IPS-18a (cell line): ENCODE measurements at regions not wholly inside any gene's neighbourhood (a gene's known extent, or its start where the extent isn't known, plus 50 kb on each side); places are given as distances from the start of the nearest gene placed in this dataset.

Experiments used
- H3K27ac ChIP-seq: one replicate; pipeline ENCODE4 v1.5.1; 2013; ENCODE audit warnings: low read length
- H3K27me3 ChIP-seq: one replicate; pipeline ENCODE4 v1.6.1; 2013; ENCODE audit warnings: mild to moderate bottlenecking, low read length; ENCODE audit not compliant: control insufficient read depth, insufficient read depth
- H3K36me3 ChIP-seq: one replicate; pipeline ENCODE4 v1.6.1; 2013; ENCODE audit warnings: low read depth, low read length; ENCODE audit not compliant: control insufficient read depth
- H3K4me1 ChIP-seq: one replicate; pipeline ENCODE4 v1.6.1; 2013; ENCODE audit warnings: low read depth, low read length; ENCODE audit not compliant: control insufficient read depth
- H3K4me3 ChIP-seq: one replicate; pipeline ENCODE4 v1.5.1; 2013; ENCODE audit warnings: low read length
- H3K9ac ChIP-seq: one replicate; pipeline ENCODE4 v1.6.1; 2013; ENCODE audit warnings: mild to moderate bottlenecking, low read length, moderate library complexity
- H3K9me3 ChIP-seq: one replicate; pipeline ENCODE4 v1.6.1; 2013; ENCODE audit warnings: low read depth, low read length; ENCODE audit not compliant: control insufficient read depth

DNA sequence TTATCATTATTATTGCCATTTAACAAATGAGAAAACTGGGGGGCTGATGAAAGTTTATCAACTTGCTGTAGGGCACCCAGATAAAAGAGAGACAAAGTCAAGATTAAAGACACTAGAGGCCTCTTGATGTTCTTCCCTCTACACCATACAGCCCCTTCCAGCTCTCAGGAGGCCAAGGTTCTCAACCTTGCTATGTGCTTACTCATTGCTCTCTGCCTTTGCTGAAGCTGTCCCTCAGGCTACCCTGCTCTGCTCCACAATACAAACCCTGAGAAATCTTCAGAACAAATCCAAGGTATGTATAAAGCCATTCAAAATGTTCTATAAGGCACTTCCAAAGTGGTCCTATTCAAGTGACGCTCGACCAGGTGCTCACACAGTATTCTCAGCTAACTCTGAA, 329.9 kb upstream of the TNP1 start:
- no peak overlapping the region for H3K4me3 ChIP-seq
- no peak overlapping the region for H3K9ac ChIP-seq
- no peaks in the 10 kb centered on the region for H3K36me3 ChIP-seq
- no peaks in the 10 kb centered on the region for H3K4me1 ChIP-seq
- H3K9me3 ChIP-seq = no peaks in the 10 kb centered on the region
- no peak overlapping the region for H3K27ac ChIP-seq
- no peaks in the 10 kb centered on the region for H3K27me3 ChIP-seq

GRCh38 chr2:217189131-217189530, 329.3 kb upstream of the TNP1 start:
- Histone ChIP-seq H3K27me3 (no peaks in the 10 kb centered on the region), H3K36me3 (no peaks in the 10 kb centered on the region), H3K27ac (no peak overlapping the region), H3K4me1 (no peaks in the 10 kb centered on the region), H3K4me3 (no peak overlapping the region), H3K9me3 (no peaks in the 10 kb centered on the region), H3K9ac (no peak overlapping the region)

DNA sequence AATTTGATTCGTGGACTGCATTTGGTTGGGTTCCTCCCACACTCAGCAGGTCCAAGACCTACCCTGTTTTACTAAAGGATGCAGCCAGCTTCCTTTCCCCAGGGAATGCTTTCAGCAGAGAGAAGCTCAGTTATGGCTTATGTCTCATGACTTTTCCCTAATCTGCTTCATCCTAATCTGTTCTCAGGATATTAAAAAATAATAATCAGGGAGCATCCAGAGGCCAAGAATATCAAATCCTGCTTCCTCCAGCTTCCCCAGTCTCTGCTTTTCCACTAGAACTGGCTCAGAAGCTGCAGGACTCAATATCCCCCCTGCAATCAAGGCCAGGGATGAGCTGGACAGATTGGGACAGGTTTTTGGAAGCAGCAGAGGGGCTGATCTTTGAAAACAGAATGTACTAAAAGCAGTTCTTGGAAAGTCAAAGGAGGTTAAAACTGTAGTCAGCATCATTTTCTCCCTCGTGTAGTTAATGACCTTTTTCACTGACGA, 326.9 kb upstream of the TNP1 start:
- Histone ChIP-seq H3K9me3 (no peaks in the 10 kb centered on the region), H3K4me1 (no peaks in the 10 kb centered on the region), H3K27ac (no peak overlapping the region), H3K27me3 (no peaks in the 10 kb centered on the region), H3K4me3 (no peak overlapping the region), H3K9ac (no peak overlapping the region), H3K36me3 (no peaks in the 10 kb centered on the region)

GRCh38 chr2:217186152-217186551, 326.3 kb upstream of the TNP1 start:
- H3K36me3 ChIP-seq = no peaks in the 10 kb centered on the region
- H3K4me3 ChIP-seq = no peak overlapping the region
- H3K4me1 ChIP-seq = no peaks in the 10 kb centered on the region
- H3K27me3 ChIP-seq = no peaks in the 10 kb centered on the region
- no peaks in the 10 kb centered on the region for H3K9me3 ChIP-seq
- no peak overlapping the region for H3K27ac ChIP-seq
- H3K9ac ChIP-seq = no peak overlapping the region

DNA sequence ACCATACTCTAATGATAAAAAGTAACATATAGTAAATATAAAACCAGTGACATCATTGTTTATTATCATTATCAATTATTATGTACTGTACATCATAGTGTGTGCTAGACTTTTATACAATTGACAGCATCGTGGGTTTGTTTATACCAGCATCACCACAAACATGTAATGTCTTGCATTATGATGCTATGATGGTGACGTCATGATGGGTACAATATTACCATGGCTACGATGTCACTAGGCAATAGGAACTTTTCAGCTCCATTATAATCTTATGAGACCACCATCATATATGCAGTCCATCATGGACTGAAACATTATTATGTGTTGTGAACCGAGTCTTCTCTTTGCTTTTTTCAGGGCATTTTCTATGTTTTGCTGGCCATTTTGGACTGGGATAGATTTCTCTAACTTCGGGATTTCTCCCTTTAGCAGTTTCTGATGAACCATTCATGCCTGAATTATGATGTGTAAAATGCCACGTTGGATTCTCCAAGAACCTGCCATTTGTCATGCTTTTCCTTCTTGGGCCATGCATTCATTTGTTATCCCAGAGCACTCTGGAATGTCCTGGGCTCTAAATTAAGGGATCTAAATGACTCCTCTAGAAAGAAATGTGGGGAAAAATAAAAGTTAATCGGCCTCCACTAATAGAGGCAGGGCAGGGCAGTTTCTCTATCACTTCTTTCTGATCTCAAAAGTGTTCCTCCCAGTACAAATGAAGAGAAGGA, 325.6 kb upstream of the TNP1 start:
- Histone ChIP-seq H3K9me3 (no peaks in the 10 kb centered on the region), H3K4me1 (no peaks in the 10 kb centered on the region), H3K9ac (no peak overlapping the region), H3K27ac (no peak overlapping the region), H3K4me3 (no peak overlapping the region), H3K27me3 (no peaks in the 10 kb centered on the region), H3K36me3 (no peaks in the 10 kb centered on the region)

DNA sequence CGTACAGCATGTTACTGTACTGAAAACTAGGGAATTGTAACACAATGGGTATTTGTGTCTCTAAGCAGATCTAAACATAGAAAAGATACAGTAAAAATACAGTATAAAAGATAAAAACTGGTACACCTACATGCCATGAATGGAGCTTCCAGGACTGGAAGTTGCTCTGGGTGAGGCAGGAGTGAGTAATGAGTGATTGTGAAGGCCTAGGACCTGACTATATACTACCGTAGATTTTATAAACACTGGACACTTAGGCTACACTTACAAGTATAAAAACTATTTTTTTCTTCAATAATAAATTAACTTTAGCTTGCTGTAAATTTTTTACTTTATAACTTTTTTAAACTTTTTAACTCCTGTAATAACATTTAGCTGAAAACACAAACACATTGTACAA, 324.4 kb upstream of the TNP1 start:
- H3K4me3 ChIP-seq = no peak overlapping the region
- no peaks in the 10 kb centered on the region for H3K9me3 ChIP-seq
- no peaks in the 10 kb centered on the region for H3K27me3 ChIP-seq

DNA sequence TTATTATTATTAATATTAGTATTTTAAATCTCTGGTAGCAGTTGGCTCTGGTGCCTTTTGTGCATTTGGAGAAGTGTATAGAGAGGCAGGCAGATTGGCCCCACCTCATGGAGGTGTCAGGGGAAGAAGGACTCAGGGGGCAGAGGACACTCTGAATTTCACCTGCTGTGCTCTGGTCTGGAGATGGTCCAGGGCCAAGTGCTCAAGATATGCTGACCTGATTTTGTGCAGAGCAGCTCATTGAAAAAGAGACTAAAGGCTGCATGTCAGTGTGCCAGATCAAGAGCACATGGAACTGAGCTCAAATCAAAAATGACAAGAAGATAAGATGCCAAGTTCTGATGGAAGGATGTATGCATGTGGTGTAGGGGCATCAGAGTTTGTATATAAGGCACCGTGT, 323.6 kb upstream of the TNP1 start:
- Histone ChIP-seq H3K9me3 (no peaks in the 10 kb centered on the region), H3K36me3 (no peaks in the 10 kb centered on the region), H3K27me3 (no peaks in the 10 kb centered on the region), H3K9ac (no peak overlapping the region), H3K27ac (no peak overlapping the region), H3K4me1 (no peaks in the 10 kb centered on the region), H3K4me3 (no peak overlapping the region)

More for the DNA sequence above, 324.4 kb upstream of the TNP1 start:
- no peaks in the 10 kb centered on the region for H3K4me1 ChIP-seq
- H3K36me3 ChIP-seq = no peaks in the 10 kb centered on the region
- no peak overlapping the region for H3K9ac ChIP-seq
- no peak overlapping the region for H3K27ac ChIP-seq

- H3K4me3 ChIP-seq = no peak overlapping the region
- H3K9ac ChIP-seq = no peak overlapping the region
- H3K36me3 ChIP-seq = no peaks in the 10 kb centered on the region
- H3K9me3 ChIP-seq = no peaks in the 10 kb centered on the region
- H3K27ac ChIP-seq = no peak overlapping the region
- no peaks in the 10 kb centered on the region for H3K4me1 ChIP-seq
- H3K27me3 ChIP-seq = no peaks in the 10 kb centered on the region
Measured at GRCh38 chr2:217182926-217183325, 323.1 kb upstream of the TNP1 start.

DNA sequence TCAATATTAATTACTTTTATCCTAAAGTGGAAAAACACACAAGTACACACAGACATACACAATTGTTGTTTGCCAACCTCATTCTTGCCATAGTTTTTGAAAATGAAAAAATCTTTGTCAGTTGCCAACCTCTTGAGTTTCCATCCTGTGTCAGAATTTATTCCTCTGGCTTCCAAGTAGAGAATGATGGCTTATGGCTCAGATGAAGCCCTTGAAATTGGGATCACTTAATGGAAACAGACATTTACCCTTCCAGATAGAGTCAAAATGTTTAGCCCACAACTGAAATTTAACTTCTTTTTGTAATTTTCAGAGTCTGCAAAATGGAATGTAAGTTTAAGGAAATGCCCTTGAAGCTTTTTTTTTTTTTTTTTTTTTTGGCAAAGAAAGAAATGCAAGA, 321.6 kb upstream of the TNP1 start:
- no peaks in the 10 kb centered on the region for H3K36me3 ChIP-seq
- no peaks in the 10 kb centered on the region for H3K4me1 ChIP-seq
- H3K9ac ChIP-seq = no peak overlapping the region
- no peaks in the 10 kb centered on the region for H3K27me3 ChIP-seq
- no peak overlapping the region for H3K27ac ChIP-seq
- H3K9me3 ChIP-seq = no peaks in the 10 kb centered on the region
- no peak overlapping the region for H3K4me3 ChIP-seq

DNA sequence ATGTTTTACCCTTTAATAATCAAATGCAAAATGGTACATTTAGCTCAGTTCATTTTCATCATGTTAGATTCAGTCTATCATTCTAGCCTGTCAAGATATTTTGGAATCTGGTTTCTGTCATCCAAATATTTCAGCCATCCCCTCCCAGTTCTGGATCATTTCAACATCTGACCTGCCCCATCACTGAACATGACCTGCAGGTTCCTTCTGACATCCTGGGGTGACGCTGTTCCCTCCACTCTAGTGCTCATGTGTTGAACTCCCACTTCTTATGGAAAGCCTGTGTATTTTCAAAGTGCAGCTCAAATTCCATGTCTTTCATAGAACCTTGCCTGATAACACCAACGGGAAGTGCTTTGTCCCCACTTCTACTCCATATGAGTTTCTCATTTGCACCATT, 320.0 kb upstream of the TNP1 start:
- Histone ChIP-seq H3K9me3 (no peaks in the 10 kb centered on the region), H3K9ac (no peak overlapping the region), H3K4me1 (no peaks in the 10 kb centered on the region), H3K4me3 (no peak overlapping the region), H3K27ac (no peak overlapping the region), H3K27me3 (no peaks in the 10 kb centered on the region), H3K36me3 (no peaks in the 10 kb centered on the region)

DNA sequence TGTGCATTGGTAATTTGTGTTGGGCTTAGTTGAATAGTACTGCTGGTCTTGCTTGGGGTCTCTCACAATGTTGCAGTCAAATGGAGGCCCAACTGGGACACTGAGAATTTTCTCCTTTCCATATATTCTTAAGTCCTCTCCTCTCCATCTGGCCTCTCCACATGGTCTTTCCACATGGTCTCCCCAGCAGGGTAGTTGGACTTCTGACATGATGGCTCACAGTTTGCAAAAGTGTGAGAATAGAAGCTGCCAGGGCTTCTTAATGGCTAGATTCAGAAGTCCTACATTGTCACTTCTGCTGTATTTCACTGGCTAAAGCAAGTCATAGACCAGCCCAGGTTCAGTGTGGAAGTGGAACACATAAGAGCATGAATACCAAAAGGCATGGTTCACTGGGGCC, 318.5 kb upstream of the TNP1 start:
- Histone ChIP-seq H3K36me3 (no peaks in the 10 kb centered on the region), H3K9ac (no peak overlapping the region), H3K4me1 (no peaks in the 10 kb centered on the region), H3K27me3 (no peaks in the 10 kb centered on the region), H3K27ac (no peak overlapping the region), H3K9me3 (no peaks in the 10 kb centered on the region), H3K4me3 (no peak overlapping the region)

- H3K9me3 ChIP-seq = no peaks in the 10 kb centered on the region
- no peaks in the 10 kb centered on the region for H3K27me3 ChIP-seq
- no peaks in the 10 kb centered on the region for H3K4me1 ChIP-seq
- no peak overlapping the region for H3K27ac ChIP-seq
- no peak overlapping the region for H3K4me3 ChIP-seq
- no peaks in the 10 kb centered on the region for H3K36me3 ChIP-seq
- no peak overlapping the region for H3K9ac ChIP-seq
Measured at GRCh38 chr2:217177720-217178119, 317.9 kb upstream of the TNP1 start.
